Peyer's patch (tissue), 4 donors: ENCODE measurements at regions not wholly inside any gene's neighbourhood (a gene's known extent, or its start where the extent isn't known, plus 50 kb on each side); places are given as distances from the start of the nearest gene placed in this dataset.

Experiments
- POLR2A ChIP-seq, 2 donors: fragments of 450-650 bp; IDR thresholded peaks; one replicate each; pipeline ENCODE4 v1.5.1; 2017; ENCODE audit warnings: antibody characterized with exemption in 2 of 2, mild to moderate bottlenecking in 2 of 2, moderate library complexity in 2 of 2
- TF ChIP-seq, protein P1 (sequence below), 6 experiments: fragments of 450-650 bp in 4 of 6; fragments of 200-600 bp in 2 of 6; sonication (generic) in 1 of 6; IDR thresholded peaks; one replicate each; pipeline ENCODE4 v1.5.1; 2017 to 2019; ENCODE audit warnings: antibody characterized with exemption in 6 of 6, mild to moderate bottlenecking in 3 of 6, moderate library complexity in 1 of 6

DNA sequence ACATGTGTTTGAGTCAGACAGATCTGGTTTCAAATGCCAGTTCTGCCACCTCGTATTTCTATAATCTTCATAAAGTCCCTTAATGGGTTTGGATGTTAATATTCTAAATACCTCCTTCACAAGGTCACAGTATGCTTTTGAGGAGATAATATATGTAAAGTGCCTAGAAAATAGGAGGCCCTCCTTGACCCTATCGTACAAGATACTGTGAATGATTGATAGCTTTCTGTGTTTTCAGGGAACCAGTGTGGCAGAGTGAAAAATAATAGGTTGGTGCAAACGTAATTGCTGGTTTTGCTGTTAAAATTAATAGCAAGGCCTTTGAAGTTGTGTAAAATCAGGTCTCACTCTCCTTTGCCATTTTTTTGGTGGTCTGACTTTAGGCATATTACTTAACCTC lies 77.5 kb upstream of the SCEL start:
- TF ChIP-seq, protein P1, sequence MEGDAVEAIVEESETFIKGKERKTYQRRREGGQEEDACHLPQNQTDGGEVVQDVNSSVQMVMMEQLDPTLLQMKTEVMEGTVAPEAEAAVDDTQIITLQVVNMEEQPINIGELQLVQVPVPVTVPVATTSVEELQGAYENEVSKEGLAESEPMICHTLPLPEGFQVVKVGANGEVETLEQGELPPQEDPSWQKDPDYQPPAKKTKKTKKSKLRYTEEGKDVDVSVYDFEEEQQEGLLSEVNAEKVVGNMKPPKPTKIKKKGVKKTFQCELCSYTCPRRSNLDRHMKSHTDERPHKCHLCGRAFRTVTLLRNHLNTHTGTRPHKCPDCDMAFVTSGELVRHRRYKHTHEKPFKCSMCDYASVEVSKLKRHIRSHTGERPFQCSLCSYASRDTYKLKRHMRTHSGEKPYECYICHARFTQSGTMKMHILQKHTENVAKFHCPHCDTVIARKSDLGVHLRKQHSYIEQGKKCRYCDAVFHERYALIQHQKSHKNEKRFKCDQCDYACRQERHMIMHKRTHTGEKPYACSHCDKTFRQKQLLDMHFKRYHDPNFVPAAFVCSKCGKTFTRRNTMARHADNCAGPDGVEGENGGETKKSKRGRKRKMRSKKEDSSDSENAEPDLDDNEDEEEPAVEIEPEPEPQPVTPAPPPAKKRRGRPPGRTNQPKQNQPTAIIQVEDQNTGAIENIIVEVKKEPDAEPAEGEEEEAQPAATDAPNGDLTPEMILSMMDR (IDR thresholded peaks at IDR 0.05): no peak
- no peak for TF ChIP-seq POLR2A (IDR thresholded peaks at IDR 0.05)
